GM21619 (cell line): ENCODE measurements at regions not wholly inside any gene's neighbourhood (a gene's known extent, or its start where the extent isn't known, plus 50 kb on each side); places are given as distances from the start of the nearest gene placed in this dataset.

ENCODE experiments used
- ATAC-seq: cut with Tn5 transposase; IDR thresholded peaks from one replicate; pipeline ENCODE4 v1.9.1; 2021; ENCODE audit not compliant: unreplicated experiment

- no peak for ATAC-seq
Observed at GRCh38 chr7:47191316-47191715, 390.6 kb downstream of the TNS3 start.

- no peak for ATAC-seq
Observed at GRCh38 chr7:47190462-47190861, 391.4 kb downstream of the TNS3 start.

- no peak for ATAC-seq
Observed at GRCh38 chr7:47188653-47189315, 393.1 kb downstream of the TNS3 start.

GRCh38 chr7:47188136-47188535 is 393.8 kb downstream of the TNS3 start:
- no peak for ATAC-seq

- ATAC-seq: peak; percentile 86
Observed at GRCh38 chr7:47186316-47186715, 395.6 kb downstream of the TNS3 start.

GRCh38 chr7:47185839-47186238 is 396.1 kb downstream of the TNS3 start:
- no peak for ATAC-seq

- no peak for ATAC-seq
Observed at GRCh38 chr7:47185170-47185569, 396.7 kb downstream of the TNS3 start.

- no peak for ATAC-seq
Observed at GRCh38 chr7:47183862-47184590, 397.9 kb downstream of the TNS3 start.

GRCh38 chr7:47181746-47182361 is 400.1 kb downstream of the TNS3 start:
- ATAC-seq: no peak

GRCh38 chr7:47180516-47180826 is 401.4 kb downstream of the TNS3 start:
- peak; percentile 20 for ATAC-seq

- ATAC-seq: peak; percentile 73
Observed at GRCh38 chr7:47179812-47180515, 401.9 kb downstream of the TNS3 start.

- peak; percentile 97 for ATAC-seq
Observed at GRCh38 chr7:47172602-47173539, 409.0 kb downstream of the TNS3 start.

- ATAC-seq: no peak
Observed at GRCh38 chr7:47170516-47170915, 411.4 kb downstream of the TNS3 start.

GRCh38 chr7:47154791-47155190 is 427.1 kb downstream of the TNS3 start:
- ATAC-seq: no peak

- ATAC-seq: no peak
Observed at GRCh38 chr7:47153576-47153975, 428.3 kb downstream of the TNS3 start.

- ATAC-seq: no peak
Observed at GRCh38 chr7:47153058-47153457, 428.9 kb downstream of the TNS3 start.

- ATAC-seq: no peak
Observed at GRCh38 chr7:47152307-47152706, 429.6 kb downstream of the TNS3 start.

- no peak for ATAC-seq
Observed at GRCh38 chr7:47150497-47151260, 431.2 kb downstream of the TNS3 start.

GRCh38 chr7:47149971-47150370 is 431.9 kb downstream of the TNS3 start:
- ATAC-seq: no peak
